ENCODE measurements at regions not wholly inside any gene's neighbourhood (a gene's known extent, or its start where the extent isn't known, plus 50 kb on each side); places are given as distances from the start of the nearest gene placed in this dataset.

DNA sequence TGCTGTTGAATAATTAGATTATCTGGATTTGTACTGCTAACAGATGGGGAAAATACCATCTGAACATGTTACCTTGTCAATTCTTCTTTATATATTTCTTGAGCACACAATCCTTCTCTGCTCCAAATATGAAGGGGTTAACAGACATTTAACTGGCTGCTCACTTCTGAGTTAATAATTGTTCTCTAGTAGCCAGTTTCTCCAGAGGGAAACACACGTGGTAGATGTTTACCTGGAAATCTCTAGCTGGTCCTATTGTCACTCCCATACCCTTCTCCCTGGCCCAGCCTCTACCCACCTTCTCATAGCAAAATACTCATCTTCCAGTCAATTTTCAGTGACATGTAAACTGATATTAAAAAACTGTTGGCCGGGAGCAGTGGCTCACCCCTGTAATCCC, 101.5 kb upstream of the ZNF462 start:
- no peak for TF ChIP-seq EZH2 (IDR thresholded peaks at IDR 0.05; ENCODE audit: borderline replicate concordance, low read depth, low read length, severe bottlenecking)
- TF ChIP-seq, protein P1, sequence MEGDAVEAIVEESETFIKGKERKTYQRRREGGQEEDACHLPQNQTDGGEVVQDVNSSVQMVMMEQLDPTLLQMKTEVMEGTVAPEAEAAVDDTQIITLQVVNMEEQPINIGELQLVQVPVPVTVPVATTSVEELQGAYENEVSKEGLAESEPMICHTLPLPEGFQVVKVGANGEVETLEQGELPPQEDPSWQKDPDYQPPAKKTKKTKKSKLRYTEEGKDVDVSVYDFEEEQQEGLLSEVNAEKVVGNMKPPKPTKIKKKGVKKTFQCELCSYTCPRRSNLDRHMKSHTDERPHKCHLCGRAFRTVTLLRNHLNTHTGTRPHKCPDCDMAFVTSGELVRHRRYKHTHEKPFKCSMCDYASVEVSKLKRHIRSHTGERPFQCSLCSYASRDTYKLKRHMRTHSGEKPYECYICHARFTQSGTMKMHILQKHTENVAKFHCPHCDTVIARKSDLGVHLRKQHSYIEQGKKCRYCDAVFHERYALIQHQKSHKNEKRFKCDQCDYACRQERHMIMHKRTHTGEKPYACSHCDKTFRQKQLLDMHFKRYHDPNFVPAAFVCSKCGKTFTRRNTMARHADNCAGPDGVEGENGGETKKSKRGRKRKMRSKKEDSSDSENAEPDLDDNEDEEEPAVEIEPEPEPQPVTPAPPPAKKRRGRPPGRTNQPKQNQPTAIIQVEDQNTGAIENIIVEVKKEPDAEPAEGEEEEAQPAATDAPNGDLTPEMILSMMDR (IDR thresholded peaks at IDR 0.05; ENCODE audit: borderline replicate concordance, extremely low read depth, low read length, poor library complexity, severe bottlenecking): no peak

All from DND-41 (cell line).